HEK293T (cell line): ENCODE measurements at regions not wholly inside any gene's neighbourhood (a gene's known extent, or its start where the extent isn't known, plus 50 kb on each side); places are given as distances from the start of the nearest gene placed in this dataset.

Source experiments
- CTCF ChIA-PET: fragments of 350-600 bp; formaldehyde crosslinking; extraction: SDS; loops from one replicate; lab custom pipeline; 2021; ENCODE audit warnings: antibody characterized with exemption, inconsistent platforms; lab: Yijun Ruan, JAX
- POLR2A ChIA-PET: fragments of 350-600 bp; formaldehyde crosslinking; extraction: SDS; loops from one replicate; lab custom pipeline; 2020; ENCODE audit warnings: antibody characterized with exemption, inconsistent platforms; lab: Yijun Ruan, JAX
- DNase-seq: peaks from one replicate; pipeline ENCODE4 v3.0.0; 2012; ENCODE audit warnings: mixed read lengths; ENCODE audit errors: extremely low spot score
- ARNT ChIP-seq: fragments of 450-650 bp; IDR thresholded peaks from 2 replicates; pipeline ENCODE4 v1.6.1; 2017; ENCODE audit warnings: mild to moderate bottlenecking
- BHLHE40 ChIP-seq: fragments of 450-650 bp; IDR thresholded peaks from 2 replicates; pipeline ENCODE4 v1.6.1; 2016; ENCODE audit warnings: mild to moderate bottlenecking, moderate library complexity, borderline replicate concordance
- CTBP1 ChIP-seq: fragments of 450-650 bp; IDR thresholded peaks from 2 replicates; pipeline ENCODE4 v1.6.1; 2016; ENCODE audit warnings: borderline replicate concordance
- ELF4 ChIP-seq: fragments of 450-650 bp; IDR thresholded peaks from 2 replicates; pipeline ENCODE4 v1.6.1; 2017; ENCODE audit warnings: antibody characterized with exemption
- FOXA1 ChIP-seq: fragments of 450-650 bp; IDR thresholded peaks from 2 replicates; pipeline ENCODE4 v1.6.1; 2016; ENCODE audit warnings: mild to moderate bottlenecking
- FOXK2 ChIP-seq: fragments of 450-650 bp; IDR thresholded peaks from 2 replicates; pipeline ENCODE4 v1.6.1; 2016; ENCODE audit warnings: mild to moderate bottlenecking
- FOXM1 ChIP-seq: fragments of 450-650 bp; IDR thresholded peaks from 2 replicates; pipeline ENCODE4 v1.6.1; 2017; ENCODE audit warnings: mild to moderate bottlenecking, borderline replicate concordance
- HDGF ChIP-seq: fragments of 450-650 bp; IDR thresholded peaks from 2 replicates; pipeline ENCODE4 v1.6.1; 2017; ENCODE audit warnings: antibody characterized with exemption, borderline replicate concordance
- L3MBTL2 ChIP-seq: fragments of 450-650 bp; conservative IDR thresholded peaks from 2 replicates; pipeline ENCODE4 v1.6.1; 2016; ENCODE audit warnings: mild to moderate bottlenecking
- LEF1 ChIP-seq: fragments of 450-650 bp; IDR thresholded peaks from 2 replicates; pipeline ENCODE4 v1.6.1; 2017; ENCODE audit warnings: mild to moderate bottlenecking, borderline replicate concordance
- NFRKB ChIP-seq: fragments of 450-650 bp; IDR thresholded peaks from 2 replicates; pipeline ENCODE4 v1.6.1; 2016; ENCODE audit warnings: mild to moderate bottlenecking, moderate library complexity
- PKNOX1 ChIP-seq: fragments of 450-650 bp; IDR thresholded peaks from 2 replicates; pipeline ENCODE4 v1.6.1; 2016
- SP1 ChIP-seq: fragments of 450-650 bp; IDR thresholded peaks from 2 replicates; pipeline ENCODE4 v1.6.1; 2017
- SUZ12 ChIP-seq: fragments of 450-650 bp; IDR thresholded peaks from 2 replicates; pipeline ENCODE4 v1.6.1; 2016; ENCODE audit warnings: mild to moderate bottlenecking
- TARDBP ChIP-seq: fragments of 450-650 bp; IDR thresholded peaks from 2 replicates; pipeline ENCODE4 v1.6.1; 2016
- ZNF384 ChIP-seq: fragments of 450-650 bp; IDR thresholded peaks from 2 replicates; pipeline ENCODE4 v1.6.1; 2016

GRCh38 chr1:106194206-106194605 lies 862.3 kb upstream of the PRMT6 start:
- TF ChIP-seq CTBP1: no peak
- TF ChIP-seq BHLHE40: no peak
- no peak for TF ChIP-seq SP1
- TF ChIP-seq ARNT: no peak
- TF ChIP-seq NFRKB: no peak
- TF ChIP-seq LEF1: no peak
- no peak for TF ChIP-seq SUZ12
- no peak for TF ChIP-seq PKNOX1
- TF ChIP-seq ELF4: no peak
- TF ChIP-seq L3MBTL2: no peak
- no peak for TF ChIP-seq HDGF
- TF ChIP-seq FOXA1: no peak
- TF ChIP-seq ZNF384: no peak
- TF ChIP-seq FOXK2: no peak
- TF ChIP-seq TARDBP: no peak
- no peak for TF ChIP-seq FOXM1
- DNase-seq: no peak
- POLR2A ChIA-PET: no interaction called here
- CTCF ChIA-PET: no interaction called here

- no peak for TF ChIP-seq ZNF384
- TF ChIP-seq SP1: no peak
- TF ChIP-seq BHLHE40: no peak
- TF ChIP-seq FOXK2: no peak
- no peak for TF ChIP-seq ELF4
- TF ChIP-seq L3MBTL2: no peak
- no peak for TF ChIP-seq NFRKB
- no peak for TF ChIP-seq FOXM1
- no peak for TF ChIP-seq FOXA1
- TF ChIP-seq PKNOX1: no peak
- TF ChIP-seq ARNT: no peak
- no peak for TF ChIP-seq CTBP1
- no peak for TF ChIP-seq HDGF
- TF ChIP-seq SUZ12: no peak
- TF ChIP-seq LEF1: no peak
- no peak for TF ChIP-seq TARDBP
- DNase-seq: no peak
- CTCF ChIA-PET: no interaction called here
- POLR2A ChIA-PET: no interaction called here
Observed at GRCh38 chr1:106200711-106201110, 855.8 kb upstream of the PRMT6 start.

- ChIA-PET POLR2A (no interaction called here), CTCF (no interaction called here)
- no peak for DNase-seq
- no peak for TF ChIP-seq LEF1
- TF ChIP-seq SP1: no peak
- no peak for TF ChIP-seq L3MBTL2
- no peak for TF ChIP-seq HDGF
- TF ChIP-seq FOXA1: no peak
- TF ChIP-seq CTBP1: no peak
- TF ChIP-seq NFRKB: no peak
- TF ChIP-seq ELF4: no peak
- no peak for TF ChIP-seq PKNOX1
- TF ChIP-seq TARDBP: no peak
- TF ChIP-seq ZNF384: no peak
Observed at GRCh38 chr1:106207185-106207584, 849.3 kb upstream of the PRMT6 start.

GRCh38 chr1:106217765-106218164 lies 838.7 kb upstream of the PRMT6 start:
- no peak for DNase-seq
- TF ChIP-seq FOXK2 (no peak), BHLHE40 (no peak), ELF4 (no peak), ZNF384 (no peak), CTBP1 (no peak), TARDBP (no peak), HDGF (no peak), FOXM1 (no peak), SUZ12 (no peak), PKNOX1 (no peak), NFRKB (no peak)
- ChIA-PET POLR2A (no interaction called here), CTCF (no interaction called here)

- ChIA-PET POLR2A (no interaction called here), CTCF (no interaction called here)
- DNase-seq: no peak
- TF ChIP-seq FOXM1: no peak
- TF ChIP-seq SUZ12: no peak
- TF ChIP-seq L3MBTL2: no peak
Observed at GRCh38 chr1:106222403-106222802, 834.1 kb upstream of the PRMT6 start.

- ChIA-PET CTCF (no interaction called here), POLR2A (no interaction called here)
- no peak for DNase-seq
- TF ChIP-seq FOXK2 (no peak), FOXA1 (no peak), FOXM1 (no peak), SUZ12 (no peak), LEF1 (no peak), NFRKB (no peak), HDGF (no peak), TARDBP (no peak), ZNF384 (no peak), PKNOX1 (no peak), BHLHE40 (no peak), SP1 (no peak), CTBP1 (no peak)
Observed at GRCh38 chr1:106223213-106223612, 833.3 kb upstream of the PRMT6 start.
